GM21360 (cell line): ENCODE measurements at regions not wholly inside any gene's neighbourhood (a gene's known extent, or its start where the extent isn't known, plus 50 kb on each side); places are given as distances from the start of the nearest gene placed in this dataset.

Experiments used
- ATAC-seq: cut with Tn5 transposase; IDR thresholded peaks from one replicate; pipeline ENCODE4 v1.9.1; 2021; ENCODE audit warnings: mild to moderate bottlenecking, moderate library complexity; ENCODE audit not compliant: unreplicated experiment

DNA sequence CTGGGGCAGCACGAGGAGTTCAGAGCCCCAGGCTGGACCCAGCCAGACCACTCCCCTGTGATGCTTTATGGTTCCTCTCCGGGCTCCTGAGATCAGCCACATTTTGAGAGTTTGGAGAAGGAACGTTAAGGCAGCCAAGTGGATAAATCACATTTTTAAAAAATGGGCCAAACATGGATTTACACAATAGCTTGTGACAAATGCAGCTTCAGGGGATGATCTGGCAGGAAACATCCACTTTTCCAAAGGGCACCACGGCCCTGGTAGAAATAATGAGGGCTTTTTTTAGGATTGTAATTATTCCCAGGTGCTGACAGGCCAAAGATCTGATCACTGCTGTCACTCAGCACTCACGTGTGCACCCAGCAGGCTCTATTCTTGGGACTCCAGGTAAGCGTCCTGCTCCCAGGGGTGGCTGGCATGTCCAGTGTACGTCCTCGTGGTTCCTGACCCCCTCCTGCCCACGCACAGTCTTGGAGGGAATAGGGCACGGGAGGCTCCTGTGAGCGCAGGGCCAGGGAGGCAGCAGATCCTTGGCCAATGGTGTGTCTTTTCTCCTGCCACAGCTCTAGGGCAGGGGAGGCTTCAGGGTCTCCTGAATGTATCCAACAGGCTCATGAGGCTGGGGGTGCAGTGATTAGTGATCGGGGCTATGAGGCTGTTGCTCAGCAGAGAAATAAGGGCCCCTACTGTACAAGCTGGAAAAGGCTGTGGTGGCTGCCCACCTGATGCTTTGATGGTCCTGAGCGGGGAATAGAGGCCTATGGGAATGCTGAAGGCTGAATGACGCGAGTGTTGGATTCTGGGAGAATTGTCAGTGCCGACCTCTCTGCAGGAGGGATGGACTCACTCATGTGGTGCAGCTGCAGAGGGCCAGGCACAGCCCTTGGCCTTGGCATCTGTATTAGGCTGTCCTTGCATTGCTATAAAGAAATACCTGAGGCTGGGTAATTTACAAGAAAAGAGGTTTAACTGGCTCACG, 415.7 kb downstream of the PTPRU start:
- no peak for ATAC-seq

DNA sequence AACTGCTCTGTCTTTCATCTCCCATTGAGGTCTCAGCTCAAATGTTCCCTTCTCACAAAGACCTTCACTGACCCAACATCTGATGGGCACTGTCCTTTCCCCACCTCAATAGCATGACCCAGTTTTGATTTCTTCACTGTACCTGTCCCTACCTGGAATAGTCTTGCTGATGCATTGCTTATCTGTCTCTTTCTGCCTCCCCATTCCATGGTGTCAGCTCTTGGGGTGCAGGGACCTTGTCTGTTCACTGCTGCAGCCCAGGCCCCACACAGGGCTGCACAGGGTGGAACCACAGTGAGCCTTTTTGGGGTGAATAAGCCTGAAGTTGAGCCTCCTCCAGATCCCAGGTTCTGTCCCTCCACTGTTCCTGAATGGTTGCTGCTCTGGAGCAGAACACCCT, 414.9 kb downstream of the PTPRU start:
- ATAC-seq, result no peak

DNA sequence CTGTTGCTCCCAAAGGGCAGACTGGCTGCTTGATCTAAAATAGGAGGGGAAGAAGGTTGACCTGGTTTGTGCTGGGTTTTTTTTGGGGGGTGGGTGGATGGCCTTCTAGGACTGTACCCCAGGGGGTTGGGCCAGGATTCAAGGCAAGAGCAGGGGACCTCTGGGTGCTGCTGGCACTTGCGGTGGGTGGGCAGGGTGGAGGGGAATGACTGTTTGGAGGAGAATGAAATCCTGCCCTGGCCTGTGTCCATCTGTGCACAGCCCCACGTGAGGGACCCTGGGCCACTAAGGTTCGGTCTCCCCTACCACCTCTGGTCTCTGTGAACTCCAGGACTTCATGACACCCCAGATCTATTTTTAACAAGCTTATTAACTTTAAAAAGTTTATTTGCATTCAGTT, 414.2 kb downstream of the PTPRU start:
- ATAC-seq, result no peak

DNA sequence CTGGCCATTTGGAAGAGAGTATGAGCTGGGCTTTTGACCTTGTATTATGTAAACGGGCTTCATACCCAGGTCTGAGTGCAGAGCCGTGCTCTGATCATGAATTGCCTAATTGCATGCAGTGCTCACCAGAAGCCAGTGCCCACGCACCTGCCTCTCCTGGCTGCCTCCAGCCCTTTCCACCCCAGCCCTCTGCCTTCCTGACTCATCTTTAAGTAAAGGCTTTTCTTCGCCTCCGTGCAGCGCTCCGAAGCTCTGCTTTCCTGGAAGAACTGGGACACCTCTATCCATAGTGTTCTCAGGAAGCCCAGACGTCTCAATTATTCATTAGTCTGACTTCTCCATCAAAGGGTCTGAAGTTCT, 413.7 kb downstream of the PTPRU start:
- ATAC-seq, result no peak

GRCh38 chr1:29649189-29650040, 413.1 kb downstream of the PTPRU start:
- ATAC-seq, result no peak

DNA sequence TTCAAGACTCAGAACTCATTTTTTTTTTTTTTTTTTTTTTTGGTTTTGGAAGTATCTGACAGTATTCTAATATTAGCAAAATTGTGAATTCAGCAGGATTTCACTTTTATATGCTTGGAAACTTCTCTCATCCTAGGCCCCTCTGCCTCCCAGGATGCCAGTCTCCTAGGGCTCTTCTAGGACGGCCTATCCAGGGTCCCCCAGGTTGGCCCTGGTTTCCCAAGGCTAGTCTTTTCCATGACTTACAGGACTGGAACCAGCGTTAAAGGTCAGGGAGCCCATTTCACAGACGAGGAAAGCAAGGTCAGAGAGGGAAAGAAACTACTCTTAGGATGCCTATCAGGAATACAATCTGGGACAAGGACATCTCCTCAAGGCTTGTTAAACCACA, 412.5 kb downstream of the PTPRU start:
- no peak for ATAC-seq

- ATAC-seq, result no peak
These were observed 411.7 kb downstream of the PTPRU start for GRCh38 chr1:29648026-29648425.

DNA sequence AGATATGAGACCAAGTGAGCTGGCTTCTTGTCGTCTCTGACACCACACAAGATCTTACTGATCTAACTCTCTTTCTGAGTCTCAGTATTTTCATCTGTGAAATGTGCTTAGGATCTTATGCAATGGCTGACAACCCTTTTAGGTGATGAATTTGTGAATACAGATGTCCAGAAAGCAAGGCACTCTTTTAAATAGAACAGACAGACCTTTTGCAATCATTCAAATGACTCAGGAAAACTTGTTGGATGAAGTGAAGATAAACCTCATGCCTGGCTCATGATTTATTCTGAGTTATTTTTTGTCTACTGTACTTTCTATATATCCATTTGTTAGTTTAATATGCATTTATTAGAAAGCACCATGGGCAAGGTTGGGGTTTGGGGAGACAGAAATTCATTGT, 411.3 kb downstream of the PTPRU start:
- ATAC-seq, result no peak

GRCh38 chr1:29646161-29646775, 409.9 kb downstream of the PTPRU start:
- no peak for ATAC-seq

DNA sequence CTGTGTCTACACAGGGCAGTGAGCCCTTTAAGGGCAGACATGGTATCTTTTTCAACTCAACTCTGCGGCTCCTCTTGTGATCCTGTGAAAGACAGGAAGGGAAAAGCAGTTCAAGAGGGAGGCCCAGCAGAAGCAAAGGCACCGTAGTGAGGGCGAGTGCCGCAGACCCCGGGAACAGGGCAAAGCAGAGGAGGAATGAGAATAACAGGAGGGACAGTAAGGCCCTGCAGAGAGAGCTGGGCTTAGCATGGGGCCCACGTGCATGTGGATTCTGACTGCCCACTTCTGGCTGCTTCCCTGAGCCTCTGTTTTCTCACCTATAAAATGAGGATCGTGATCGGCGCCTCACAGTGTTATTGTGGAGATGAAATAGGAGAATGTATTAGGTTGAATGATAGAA, 409.3 kb downstream of the PTPRU start:
- ATAC-seq, result no peak

GRCh38 chr1:29644812-29645211, 408.5 kb downstream of the PTPRU start:
- no peak for ATAC-seq

GRCh38 chr1:29643838-29644440, 407.6 kb downstream of the PTPRU start:
- ATAC-seq, result no peak

- no peak for ATAC-seq
These were observed 407.0 kb downstream of the PTPRU start for GRCh38 chr1:29643281-29643680.

- ATAC-seq, result no peak
These were observed 406.2 kb downstream of the PTPRU start for GRCh38 chr1:29642519-29642918.

DNA sequence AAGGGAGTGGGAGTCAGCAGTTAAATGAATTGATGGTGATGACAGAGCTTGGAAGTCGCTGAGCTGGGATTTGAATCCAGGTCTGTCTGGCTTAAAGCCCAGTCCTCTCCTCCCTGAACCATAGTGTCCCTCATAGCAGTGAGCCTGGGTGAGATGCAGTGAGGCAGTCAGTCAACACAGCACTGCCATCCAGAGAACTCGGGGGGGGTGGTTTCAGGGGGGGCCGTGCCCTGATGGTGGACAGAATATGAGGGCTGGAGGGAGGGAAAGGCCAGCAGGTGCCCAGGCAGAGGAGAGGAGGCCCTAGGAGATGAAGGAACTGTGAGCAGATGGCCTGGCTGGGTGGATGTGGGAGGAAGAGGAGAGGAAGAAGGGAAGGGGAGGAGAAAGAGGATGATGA, 405.6 kb downstream of the PTPRU start:
- ATAC-seq, result no peak

DNA sequence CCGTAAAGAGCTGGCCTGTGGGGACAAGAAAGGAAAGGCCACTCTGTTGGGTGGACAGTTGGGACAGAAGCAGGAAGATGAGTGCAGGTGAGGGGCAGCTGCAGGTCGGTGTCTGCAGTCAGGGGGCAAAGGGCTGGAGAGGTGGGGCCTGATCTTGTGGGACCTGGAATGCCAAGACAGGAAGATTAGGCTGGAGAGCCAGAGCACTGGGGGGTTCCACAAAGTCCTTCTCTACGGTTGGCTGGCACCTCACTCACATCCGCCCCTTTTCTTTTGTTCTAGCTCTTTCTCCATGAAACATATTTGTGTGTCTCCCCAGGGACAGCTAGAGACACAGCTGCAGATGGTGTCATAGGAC, 404.1 kb downstream of the PTPRU start:
- no peak for ATAC-seq

DNA sequence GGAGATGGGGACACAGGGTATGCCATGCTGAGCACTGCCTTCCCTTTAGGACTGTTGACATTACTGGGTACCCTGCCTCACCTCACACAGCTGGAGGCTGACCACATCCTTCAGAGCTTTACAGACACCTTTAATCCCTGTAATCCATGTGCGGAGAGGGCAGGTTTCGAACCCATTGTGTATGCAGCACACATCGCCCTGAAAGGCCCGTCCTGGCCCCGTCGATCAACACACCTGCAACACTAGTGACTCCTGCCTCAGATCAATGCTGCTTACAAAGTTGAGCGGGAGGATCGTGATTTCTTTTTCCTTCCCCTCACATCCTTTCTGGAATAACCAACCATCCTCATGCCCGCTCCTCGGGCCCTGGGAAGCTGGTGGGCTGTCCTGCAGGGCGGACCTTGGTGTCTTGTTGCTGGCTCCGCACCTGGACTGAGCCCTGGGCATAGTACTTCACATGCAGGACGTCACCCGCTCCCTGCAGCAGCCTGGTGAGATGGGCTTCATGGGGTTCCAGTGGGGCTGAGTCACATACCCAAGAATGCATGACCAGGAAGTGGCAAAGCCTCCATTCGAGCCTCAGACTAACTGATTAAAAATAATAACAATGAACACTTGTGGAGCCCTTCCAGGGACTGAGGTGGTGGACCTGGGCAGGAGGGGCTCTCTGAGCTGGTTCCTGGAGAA, 403.6 kb downstream of the PTPRU start:
- ATAC-seq, result no peak

DNA sequence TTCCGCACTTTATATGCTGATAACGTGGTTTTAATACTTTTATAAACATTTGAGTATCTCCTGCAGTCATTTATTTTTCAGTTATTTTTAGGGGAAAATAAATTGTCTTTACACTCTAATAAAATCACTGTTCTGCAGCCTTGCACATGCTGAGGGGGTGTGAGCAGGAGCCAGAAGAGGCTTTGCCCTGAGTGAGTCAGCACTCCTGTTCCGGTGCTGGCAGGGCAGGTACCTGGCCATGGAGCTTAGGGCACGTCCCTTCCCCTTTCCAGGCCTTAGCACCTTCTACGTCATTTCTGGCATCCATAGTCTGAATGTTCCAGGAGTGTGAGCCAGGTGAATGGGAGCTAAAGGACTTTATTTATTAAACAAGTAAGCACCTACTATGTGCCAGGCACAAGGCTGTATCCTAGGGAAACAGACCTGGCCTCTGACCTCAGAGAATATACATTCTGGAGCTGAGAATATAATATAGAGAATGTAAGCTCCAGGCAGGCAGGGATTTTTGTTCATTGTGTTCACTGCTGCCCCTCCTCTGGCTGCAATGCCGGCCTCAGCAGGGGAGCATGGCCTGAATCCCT, 402.9 kb downstream of the PTPRU start:
- ATAC-seq, result no peak

DNA sequence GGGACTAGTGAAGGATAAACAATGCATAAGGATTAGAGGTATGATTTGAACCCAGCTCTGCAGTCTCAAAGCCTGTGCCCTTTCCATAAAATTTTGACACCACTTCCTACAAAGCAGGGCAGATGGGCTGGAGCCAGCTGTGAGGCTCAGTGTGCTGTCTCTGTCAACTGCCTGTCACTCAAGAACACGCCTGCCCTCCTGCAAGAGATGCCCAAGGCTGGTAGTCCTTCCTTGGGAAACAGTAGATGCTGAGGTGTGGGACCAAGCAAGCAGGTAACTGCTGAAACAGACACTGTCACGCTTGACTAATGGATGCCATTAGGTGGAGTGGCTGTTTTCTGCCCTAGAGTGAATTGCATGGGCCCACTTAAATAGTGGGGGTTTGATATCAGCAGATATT, 402.0 kb downstream of the PTPRU start:
- no peak for ATAC-seq

- no peak for ATAC-seq
These were observed 400.6 kb downstream of the PTPRU start for GRCh38 chr1:29636936-29637335.
